ENCODE measurements at regions not wholly inside any gene's neighbourhood (a gene's known extent, or its start where the extent isn't known, plus 50 kb on each side); places are given as distances from the start of the nearest gene placed in this dataset.

GRCh38 chr6:108779536-108780275, 68.5 kb upstream of the ARMC2 start:
- DNase-seq, result no peak

- DNase-seq, result no peak
Observed at GRCh38 chr6:108780784-108781183, 67.4 kb upstream of the ARMC2 start.

GRCh38 chr6:108781419-108782100, 66.7 kb upstream of the ARMC2 start:
- peak; percentile 16 for DNase-seq

GRCh38 chr6:108782179-108783041, 65.8 kb upstream of the ARMC2 start:
- DNase-seq, result peak; percentile 83

GRCh38 chr6:108785653-108786052, 62.6 kb upstream of the ARMC2 start:
- no peak for DNase-seq

- DNase-seq, result no peak
Observed at GRCh38 chr6:108788416-108788815, 59.8 kb upstream of the ARMC2 start.

GRCh38 chr6:108789475-108789874, 58.7 kb upstream of the ARMC2 start:
- DNase-seq, result no peak

- no peak for DNase-seq
Observed at GRCh38 chr6:108791700-108792099, 56.5 kb upstream of the ARMC2 start.

GRCh38 chr6:108793516-108794251, 54.5 kb upstream of the ARMC2 start:
- DNase-seq, result peak; percentile 37

- no peak for DNase-seq
Observed at GRCh38 chr6:108795122-108795521, 53.1 kb upstream of the ARMC2 start.

GRCh38 chr6:108795814-108796213, 52.4 kb upstream of the ARMC2 start:
- DNase-seq, result no peak

GRCh38 chr6:108796875-108797274, 51.3 kb upstream of the ARMC2 start:
- no peak for DNase-seq

- DNase-seq, result no peak
Observed at GRCh38 chr6:108797951-108798669, 50.1 kb upstream of the ARMC2 start.
